Activated naive CD8-positive, alpha-beta T cell treated with anti-CD3 and anti-CD28 coated beads, Interleukin-2, amount 10 ng/mL, durations not matched to agents 7 days and 5 days (primary cell): ENCODE measurements at regions not wholly inside any gene's neighbourhood (a gene's known extent, or its start where the extent isn't known, plus 50 kb on each side); places are given as distances from the start of the nearest gene placed in this dataset.

Experiments used
- ATAC-seq: fragments of 150-1000 bp; cut with Tn5 transposase; one replicate; pipeline ENCODE4 v1.10.0; 2021; ENCODE audit warnings: low read depth, moderate library complexity
- POLR2A ChIA-PET: fragments of 350-600 bp; sonication (Branson Sonifier 250); formaldehyde crosslinking; loops from one replicate; lab custom pipeline; 2021; ENCODE audit warnings: antibody characterized with exemption; lab: Charles Lee
- DNase-seq: peaks from one replicate; pipeline ENCODE4 v3.0.0; 2021
- H3K27ac Mint-ChIP-seq: one replicate; pipeline ENCODE4 v1.8.0; 2022; ENCODE audit warnings: mild to moderate bottlenecking, mixed read lengths
- H3K27me3 Mint-ChIP-seq: one replicate; pipeline ENCODE4 v1.8.0; 2022; ENCODE audit warnings: mild to moderate bottlenecking, moderate library complexity, mixed read lengths
- H3K36me3 Mint-ChIP-seq: one replicate; pipeline ENCODE4 v1.8.0; 2021; ENCODE audit warnings: mild to moderate bottlenecking, mixed read lengths
- H3K4me1 Mint-ChIP-seq: one replicate; pipeline ENCODE4 v1.8.0; 2021; ENCODE audit warnings: mixed read lengths
- H3K4me3 Mint-ChIP-seq: one replicate; pipeline ENCODE4 v1.8.0; 2022; ENCODE audit warnings: mild to moderate bottlenecking, moderate library complexity, mixed read lengths
- H3K9me3 Mint-ChIP-seq: one replicate; pipeline ENCODE4 v1.8.0; 2021; ENCODE audit warnings: mixed read lengths

DNA sequence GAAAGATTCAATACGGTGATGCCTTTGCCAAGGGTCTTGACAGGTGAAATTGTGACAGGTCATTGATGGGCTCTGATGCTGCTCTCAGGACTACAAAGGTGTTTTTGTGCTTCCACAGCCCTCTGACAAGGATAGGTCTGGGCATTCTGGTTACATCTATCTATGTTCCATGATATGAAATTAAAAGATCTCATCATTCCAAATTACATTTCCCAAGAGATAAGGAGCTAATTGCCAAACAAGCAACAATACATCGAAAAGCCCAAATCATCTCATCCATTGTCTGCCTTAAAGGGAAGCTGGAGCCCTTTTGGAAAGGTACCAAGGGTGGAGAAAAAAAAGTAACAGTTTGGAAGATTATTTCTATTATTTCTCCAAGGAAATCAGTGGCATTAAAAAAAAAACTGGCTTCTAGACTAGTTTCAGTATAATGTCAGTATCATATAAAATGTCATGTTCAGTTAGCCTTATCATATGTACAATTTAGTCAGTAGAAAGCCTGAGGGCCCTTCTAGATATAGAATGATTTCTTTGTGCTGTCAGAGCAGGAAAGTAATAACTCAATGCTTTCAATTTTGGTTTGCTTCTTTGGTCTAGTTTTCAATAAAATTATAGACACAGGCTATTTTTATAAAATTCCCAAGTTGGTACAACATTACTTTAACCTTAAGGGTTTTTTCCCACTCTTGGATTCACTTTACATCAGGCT is 224.5 kb upstream of the GPRIN3 start:
- peaks cover 2% of the 10 kb centered on the region for H3K9me3 Mint-ChIP-seq
- no peak overlapping the region for H3K4me3 Mint-ChIP-seq
- ATAC-seq (no peak), DNase-seq (no peak)
- no peaks in the 10 kb centered on the region for H3K36me3 Mint-ChIP-seq
- peaks cover 11% of the 10 kb centered on the region for H3K4me1 Mint-ChIP-seq
- peaks cover 41% of the 10 kb centered on the region for H3K27me3 Mint-ChIP-seq
- POLR2A ChIA-PET: no interaction called here
- no peak overlapping the region for H3K27ac Mint-ChIP-seq

DNA sequence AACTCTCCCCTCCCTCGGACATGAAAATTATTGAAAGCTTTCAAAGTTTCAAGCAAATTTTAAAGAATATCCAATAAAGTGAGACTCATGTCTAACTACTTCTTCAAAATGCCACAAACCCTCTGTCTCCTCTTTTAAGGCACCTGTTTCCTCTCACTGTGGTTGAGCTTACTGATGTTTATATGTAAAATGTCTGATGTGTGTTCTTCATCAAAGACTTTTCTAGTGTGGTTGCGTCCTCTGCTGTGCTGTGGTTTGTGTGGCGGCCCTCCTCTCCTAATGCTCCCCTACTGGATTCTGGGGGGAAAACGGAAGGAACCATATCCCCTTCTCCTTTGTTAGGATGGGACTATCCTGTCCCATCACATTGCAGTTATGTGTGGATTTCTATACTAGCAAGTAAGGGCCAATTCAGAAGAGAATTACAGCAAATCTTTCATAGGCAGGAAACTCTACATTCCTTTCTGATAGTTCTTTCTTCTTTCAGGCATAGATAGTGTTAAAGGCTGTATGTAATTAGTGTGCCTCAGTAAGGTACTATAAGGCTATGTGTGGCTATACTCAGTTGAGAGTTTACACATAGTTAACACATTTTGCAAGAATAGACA is 221.0 kb upstream of the GPRIN3 start:
- H3K4me1 Mint-ChIP-seq: peaks cover 11% of the 10 kb centered on the region
- H3K27me3 Mint-ChIP-seq: peaks cover 50% of the 10 kb centered on the region
- peak overlapping the region; percentile 49 for H3K4me3 Mint-ChIP-seq
- ATAC-seq (peak; percentile 83), DNase-seq (peak; percentile 46)
- no peak overlapping the region for H3K27ac Mint-ChIP-seq
- H3K9me3 Mint-ChIP-seq: peaks cover 6% of the 10 kb centered on the region
- POLR2A ChIA-PET: no interaction called here
- peaks cover 2% of the 10 kb centered on the region for H3K36me3 Mint-ChIP-seq

DNA sequence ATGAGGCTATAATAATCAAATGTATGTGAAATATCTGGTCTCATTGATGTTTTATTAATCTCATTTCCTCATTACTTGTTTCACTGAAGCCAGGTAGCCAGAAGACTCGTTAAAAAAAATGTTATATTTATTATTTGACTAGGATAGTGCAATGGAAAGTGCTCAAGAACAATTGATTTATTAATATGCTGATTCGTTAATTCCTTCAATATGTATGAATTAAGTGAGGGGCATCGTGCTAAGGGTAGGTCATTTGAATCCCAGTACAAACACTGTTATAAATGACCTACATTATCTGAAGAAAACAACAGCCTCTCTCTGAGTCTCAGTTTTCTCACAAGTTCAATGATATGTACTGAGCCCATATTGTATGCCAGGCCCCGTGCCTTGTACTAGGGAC is 214.2 kb upstream of the GPRIN3 start:
- H3K27me3 Mint-ChIP-seq: peaks cover 77% of the 10 kb centered on the region
- no peak for ATAC-seq
- POLR2A ChIA-PET: no interaction called here

DNA sequence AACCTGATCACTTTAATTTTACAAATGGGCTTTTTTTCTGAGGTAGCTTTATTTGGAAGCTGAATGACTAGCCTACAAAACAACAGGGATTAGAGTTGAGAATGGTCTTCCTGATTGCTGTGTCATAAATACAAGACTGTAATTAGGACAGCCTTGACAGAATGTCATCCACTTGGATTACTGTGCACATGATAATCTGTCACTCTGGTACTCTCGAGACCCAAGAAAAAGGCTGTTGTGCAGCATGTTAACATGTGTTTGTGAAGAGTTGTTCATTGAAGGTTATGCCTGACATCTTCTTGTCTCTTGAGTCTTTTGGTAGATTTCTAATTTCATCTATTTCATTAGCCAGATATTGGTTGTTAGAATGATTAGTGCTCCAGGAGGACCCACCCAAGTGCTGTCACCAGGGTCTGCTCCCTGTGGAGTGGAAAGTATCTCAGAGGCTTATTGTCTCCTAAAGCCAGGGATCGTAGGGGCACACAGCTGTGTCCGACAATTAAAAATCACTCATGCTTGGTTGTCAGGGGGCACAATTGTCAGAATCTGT is 212.2 kb upstream of the GPRIN3 start:
- ATAC-seq: no peak
- peaks cover 77% of the 10 kb centered on the region for H3K27me3 Mint-ChIP-seq
- no peaks in the 10 kb centered on the region for H3K9me3 Mint-ChIP-seq
- POLR2A ChIA-PET: no interaction called here
- H3K4me3 Mint-ChIP-seq: no peak overlapping the region
- H3K36me3 Mint-ChIP-seq: no peaks in the 10 kb centered on the region
- no peaks in the 10 kb centered on the region for H3K4me1 Mint-ChIP-seq
- DNase-seq: no peak
- H3K27ac Mint-ChIP-seq: no peak overlapping the region

More for the DNA sequence above, 214.2 kb upstream of the GPRIN3 start:
- no peak for DNase-seq
- H3K4me1 Mint-ChIP-seq: no peaks in the 10 kb centered on the region
- peaks cover 2% of the 10 kb centered on the region for H3K36me3 Mint-ChIP-seq
- peaks cover 6% of the 10 kb centered on the region for H3K9me3 Mint-ChIP-seq
- H3K27ac Mint-ChIP-seq: no peak overlapping the region
- no peak overlapping the region for H3K4me3 Mint-ChIP-seq

DNA sequence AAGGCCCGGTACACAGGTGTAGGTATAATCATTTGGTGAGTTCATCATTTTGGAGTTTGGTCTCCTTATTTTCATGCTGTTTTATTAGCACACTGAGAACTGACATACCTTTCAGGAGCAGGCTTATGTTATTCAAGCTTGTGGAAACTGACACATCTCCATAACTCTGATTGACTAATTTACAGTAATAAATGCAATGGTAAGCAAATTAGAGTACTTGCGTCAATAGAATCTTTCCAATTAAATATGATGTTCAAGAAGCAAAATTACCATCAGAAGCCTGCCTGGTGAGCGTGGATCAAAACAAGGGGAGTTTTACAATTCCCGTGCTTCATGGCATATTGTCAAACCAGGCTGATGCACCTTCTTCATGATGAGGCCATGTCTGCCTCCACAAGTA is 210.7 kb upstream of the GPRIN3 start:
- H3K27ac Mint-ChIP-seq: no peak overlapping the region
- POLR2A ChIA-PET: no interaction called here
- no peak for ATAC-seq
- H3K4me3 Mint-ChIP-seq: no peak overlapping the region
- no peaks in the 10 kb centered on the region for H3K36me3 Mint-ChIP-seq
- H3K9me3 Mint-ChIP-seq: no peaks in the 10 kb centered on the region
- DNase-seq: no peak
- peaks cover 74% of the 10 kb centered on the region for H3K27me3 Mint-ChIP-seq
- H3K4me1 Mint-ChIP-seq: no peaks in the 10 kb centered on the region

DNA sequence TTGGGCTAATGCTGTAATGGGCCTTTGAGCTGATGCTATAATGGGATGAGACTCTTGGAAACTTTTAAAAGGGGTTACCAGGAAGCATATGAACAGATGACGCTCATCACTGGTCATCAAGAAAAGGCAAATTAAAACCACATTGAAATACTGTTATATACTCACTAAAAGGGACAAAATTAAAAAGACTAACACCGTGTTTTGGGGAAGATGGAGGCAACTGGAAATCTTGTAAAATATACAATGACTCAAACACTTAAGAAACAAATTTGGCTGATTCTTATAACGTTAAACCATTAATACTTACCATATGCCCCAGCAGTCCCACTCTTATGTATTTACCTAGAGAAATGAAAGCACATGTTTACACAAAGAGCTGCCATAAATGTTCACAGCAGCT is 207.2 kb upstream of the GPRIN3 start:
- Mint-ChIP-seq H3K27me3 (peaks cover 57% of the 10 kb centered on the region), H3K27ac (no peak overlapping the region), H3K4me3 (no peak overlapping the region), H3K36me3 (no peaks in the 10 kb centered on the region), H3K4me1 (peaks cover 7% of the 10 kb centered on the region), H3K9me3 (no peaks in the 10 kb centered on the region)
- DNase-seq (no peak), ATAC-seq (no peak)
- POLR2A ChIA-PET: no interaction called here

DNA sequence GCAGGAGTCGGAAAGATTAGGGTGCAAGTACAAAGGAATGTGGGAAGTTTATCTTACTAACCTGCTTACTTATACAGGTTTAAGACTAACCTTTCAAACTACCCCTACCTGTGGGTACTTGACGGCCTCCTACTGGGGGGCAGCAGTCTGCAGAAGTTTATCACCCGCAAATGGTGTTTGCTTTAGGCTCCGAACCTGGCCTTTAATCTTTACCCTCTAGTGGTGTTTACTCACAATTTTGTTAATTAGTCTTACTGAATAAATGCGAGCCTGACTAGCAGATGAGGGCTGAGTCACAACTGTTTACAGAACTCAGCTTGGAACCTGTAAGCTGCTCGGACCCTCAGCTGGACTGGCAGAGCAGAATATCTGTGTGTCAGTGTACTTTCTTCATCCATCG is 204.2 kb upstream of the GPRIN3 start:
- H3K36me3 Mint-ChIP-seq: peaks cover 6% of the 10 kb centered on the region
- DNase-seq: no peak
- H3K9me3 Mint-ChIP-seq: peaks cover 4% of the 10 kb centered on the region
- H3K27me3 Mint-ChIP-seq: peaks cover 32% of the 10 kb centered on the region
- H3K27ac Mint-ChIP-seq: no peak overlapping the region
- H3K4me1 Mint-ChIP-seq: peaks cover 16% of the 10 kb centered on the region
- ATAC-seq: no peak
- no peak overlapping the region for H3K4me3 Mint-ChIP-seq
- POLR2A ChIA-PET: no interaction called here

DNA sequence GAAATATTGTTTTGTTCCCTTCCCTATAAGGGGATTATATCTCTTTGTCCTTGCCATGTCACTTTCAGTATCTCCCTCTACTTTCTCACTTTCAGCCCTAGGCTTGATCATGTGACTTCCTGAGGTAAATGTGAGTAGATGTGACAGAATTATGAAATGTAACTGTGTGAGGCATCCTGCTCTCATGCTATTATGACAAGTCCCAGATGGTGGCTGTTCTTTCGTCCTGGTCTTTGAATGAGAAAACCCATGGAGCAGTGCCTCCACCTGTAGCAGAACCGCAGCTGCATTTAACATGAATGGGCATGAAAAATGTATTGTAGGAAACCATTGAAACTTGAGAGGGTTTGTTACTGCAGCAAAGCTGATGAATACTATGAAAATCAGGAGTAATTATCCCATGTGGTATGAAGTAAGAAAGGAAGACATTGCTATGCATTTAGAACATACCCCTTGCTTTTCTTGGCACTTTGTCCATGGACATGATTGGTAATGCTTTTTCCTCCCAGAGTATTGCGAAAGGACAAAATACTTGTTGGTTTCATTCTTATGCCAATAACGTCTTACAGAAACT is 202.2 kb upstream of the GPRIN3 start:
- Mint-ChIP-seq H3K27me3 (peaks cover 17% of the 10 kb centered on the region), H3K4me1 (peaks cover 16% of the 10 kb centered on the region), H3K4me3 (peak overlapping the region; percentile 48), H3K36me3 (peaks cover 6% of the 10 kb centered on the region), H3K9me3 (peaks cover 4% of the 10 kb centered on the region), H3K27ac (peak overlapping the region; percentile 11)
- ATAC-seq (peak; percentile 99), DNase-seq (no peak)
- POLR2A ChIA-PET: no interaction called here

DNA sequence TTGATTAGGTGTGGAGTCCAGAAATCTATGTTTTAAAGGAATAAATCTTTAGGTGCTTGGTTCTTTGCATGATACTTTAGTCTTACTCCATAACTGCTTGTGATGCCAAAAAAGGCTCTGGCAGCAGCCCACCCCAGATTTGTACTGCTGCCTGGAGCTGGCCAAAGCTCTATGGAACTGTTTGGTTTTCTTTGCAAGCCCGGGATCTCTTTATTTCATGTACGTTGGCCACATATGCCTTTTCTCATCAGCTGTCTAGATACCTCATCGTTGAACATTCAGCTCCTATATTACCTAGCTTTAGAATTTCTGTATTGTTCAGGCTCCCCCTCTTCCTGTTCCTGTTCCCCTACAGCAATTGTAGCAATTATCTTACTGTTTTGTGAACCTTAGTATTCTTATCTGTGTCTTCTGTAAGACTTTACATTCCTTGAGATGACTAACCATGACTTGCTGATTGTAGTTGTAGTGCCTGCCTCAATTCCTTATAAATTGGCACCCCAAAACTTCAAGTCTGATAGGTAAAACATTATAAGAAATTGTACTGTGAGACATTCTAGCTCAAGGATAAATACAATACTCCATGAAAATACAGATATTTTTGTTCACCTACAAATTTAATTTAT is 199.4 kb upstream of the GPRIN3 start:
- ATAC-seq (no peak), DNase-seq (no peak)
- H3K4me1 Mint-ChIP-seq: peaks cover 16% of the 10 kb centered on the region
- POLR2A ChIA-PET: no interaction called here
- H3K27ac Mint-ChIP-seq: no peak overlapping the region
- H3K9me3 Mint-ChIP-seq: peaks cover 5% of the 10 kb centered on the region
- peaks cover 6% of the 10 kb centered on the region for H3K36me3 Mint-ChIP-seq
- peaks cover 5% of the 10 kb centered on the region for H3K27me3 Mint-ChIP-seq
- H3K4me3 Mint-ChIP-seq: no peak overlapping the region

DNA sequence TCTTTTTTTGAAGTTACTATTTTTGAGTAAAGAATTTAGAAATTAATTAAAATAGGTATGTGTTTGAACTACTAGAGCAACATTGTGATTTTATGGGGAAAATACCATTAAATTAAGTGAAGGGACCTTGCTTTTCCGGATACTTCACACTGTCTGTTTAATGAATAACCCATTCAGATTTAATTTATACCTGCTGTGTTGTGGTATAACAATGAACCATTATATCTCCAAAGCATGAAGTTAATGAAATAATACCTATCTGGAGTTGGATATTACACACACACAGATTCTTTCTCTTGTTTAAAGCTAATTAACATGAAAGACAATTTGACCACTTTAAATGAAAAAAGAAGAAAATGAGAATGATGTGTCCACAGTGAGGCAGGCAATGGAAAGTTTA is 195.0 kb upstream of the GPRIN3 start:
- Mint-ChIP-seq H3K9me3 (peaks cover 1% of the 10 kb centered on the region), H3K27ac (no peak overlapping the region), H3K36me3 (no peaks in the 10 kb centered on the region), H3K27me3 (peaks cover 13% of the 10 kb centered on the region), H3K4me1 (no peaks in the 10 kb centered on the region), H3K4me3 (no peak overlapping the region)
- DNase-seq (no peak), ATAC-seq (no peak)
- POLR2A ChIA-PET: no interaction called here

DNA sequence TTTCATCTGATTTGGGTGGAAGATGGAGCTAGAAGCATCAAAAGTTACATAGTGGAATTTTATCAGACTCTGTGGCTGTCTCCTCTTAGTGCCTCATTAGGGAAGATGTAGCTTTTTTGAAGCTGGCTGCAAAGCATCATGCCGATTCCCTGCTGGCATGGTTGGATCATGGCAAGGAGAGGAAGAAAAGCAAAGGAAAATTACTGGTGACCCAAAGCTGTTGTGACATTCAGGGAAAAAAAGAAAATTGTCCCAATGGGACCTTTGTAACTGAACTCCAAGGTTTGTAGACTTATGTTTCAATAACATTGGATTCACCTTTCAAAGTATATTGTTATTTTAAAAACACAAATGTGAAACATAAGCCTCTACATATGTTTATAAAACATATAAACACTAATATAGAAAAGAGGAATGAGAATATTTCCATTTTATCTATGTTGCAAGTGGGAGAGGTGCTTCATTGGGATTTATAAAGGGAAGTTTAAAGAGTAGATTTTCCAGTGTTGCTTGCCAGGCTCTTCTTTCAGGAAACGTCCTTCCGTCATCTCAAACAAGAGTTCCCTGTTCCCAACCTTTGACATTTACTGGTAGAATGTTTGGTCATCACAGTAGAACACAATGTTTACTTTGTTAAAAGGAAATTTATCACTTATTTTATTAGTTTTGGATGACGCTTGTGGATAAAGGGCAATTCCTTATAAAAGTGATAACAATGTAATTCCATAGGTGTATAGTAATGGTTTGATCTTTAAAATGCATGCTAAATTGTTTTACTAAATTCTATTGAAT is 190.1 kb upstream of the GPRIN3 start:
- DNase-seq (no peak), ATAC-seq (no peak)
- H3K9me3 Mint-ChIP-seq: peaks cover 1% of the 10 kb centered on the region
- H3K27me3 Mint-ChIP-seq: peaks cover 14% of the 10 kb centered on the region
- POLR2A ChIA-PET: no interaction called here
- no peak overlapping the region for H3K4me3 Mint-ChIP-seq
- no peak overlapping the region for H3K27ac Mint-ChIP-seq
- H3K36me3 Mint-ChIP-seq: no peaks in the 10 kb centered on the region
- H3K4me1 Mint-ChIP-seq: no peaks in the 10 kb centered on the region

DNA sequence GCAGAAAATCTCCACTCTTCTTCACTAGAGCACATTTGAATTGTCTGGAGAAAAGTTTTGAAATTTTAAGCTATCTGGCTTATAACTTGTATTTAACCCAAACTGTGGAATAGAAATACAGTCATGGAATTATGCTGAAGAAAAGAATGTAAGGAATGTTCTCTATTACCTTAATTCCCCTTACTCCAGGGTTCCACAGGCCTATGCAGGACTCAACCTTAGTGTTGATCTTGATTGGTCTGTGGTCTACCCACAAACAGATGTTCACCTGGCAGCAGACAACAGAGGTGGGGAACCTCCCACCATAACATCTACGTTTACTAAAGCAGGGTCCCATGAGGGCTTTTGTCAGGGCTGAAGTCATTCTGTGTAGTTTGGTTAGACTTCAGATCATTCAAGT is 189.3 kb upstream of the GPRIN3 start:
- H3K4me3 Mint-ChIP-seq: no peak overlapping the region
- H3K27ac Mint-ChIP-seq: no peak overlapping the region
- H3K9me3 Mint-ChIP-seq: peaks cover 1% of the 10 kb centered on the region
- POLR2A ChIA-PET: no interaction called here
- no peak for ATAC-seq
- no peaks in the 10 kb centered on the region for H3K36me3 Mint-ChIP-seq
- DNase-seq: no peak
- H3K4me1 Mint-ChIP-seq: no peaks in the 10 kb centered on the region
- H3K27me3 Mint-ChIP-seq: peaks cover 12% of the 10 kb centered on the region

DNA sequence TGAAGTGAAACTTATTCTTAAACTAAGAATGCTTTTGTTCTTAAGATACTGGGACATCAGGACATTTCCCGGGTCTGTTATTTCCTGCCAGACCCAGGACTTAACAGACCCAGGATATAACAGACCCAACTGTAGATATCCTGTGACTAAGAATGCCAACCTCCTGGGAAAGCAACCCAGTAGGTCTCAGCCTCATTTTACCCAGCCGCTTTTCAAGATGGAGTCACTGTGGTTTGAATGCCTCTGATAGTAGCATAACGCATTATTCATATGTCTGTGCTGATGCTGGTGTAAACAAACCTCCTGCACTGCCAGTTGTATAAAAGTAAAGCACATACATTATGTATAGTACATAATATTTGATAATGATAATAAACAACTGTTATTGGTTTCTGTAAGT is 185.8 kb upstream of the GPRIN3 start:
- peaks cover 5% of the 10 kb centered on the region for H3K27me3 Mint-ChIP-seq
- H3K9me3 Mint-ChIP-seq: peaks cover 1% of the 10 kb centered on the region

More for the DNA sequence above, 185.8 kb upstream of the GPRIN3 start:
- H3K27ac Mint-ChIP-seq: no peak overlapping the region
- ATAC-seq (no peak), DNase-seq (no peak)
- H3K36me3 Mint-ChIP-seq: no peaks in the 10 kb centered on the region
- H3K4me1 Mint-ChIP-seq: no peaks in the 10 kb centered on the region
- no peak overlapping the region for H3K4me3 Mint-ChIP-seq
- POLR2A ChIA-PET: no interaction called here
